ENCODE measurements at regions not wholly inside any gene's neighbourhood (a gene's known extent, or its start where the extent isn't known, plus 50 kb on each side); places are given as distances from the start of the nearest gene placed in this dataset.

DNA sequence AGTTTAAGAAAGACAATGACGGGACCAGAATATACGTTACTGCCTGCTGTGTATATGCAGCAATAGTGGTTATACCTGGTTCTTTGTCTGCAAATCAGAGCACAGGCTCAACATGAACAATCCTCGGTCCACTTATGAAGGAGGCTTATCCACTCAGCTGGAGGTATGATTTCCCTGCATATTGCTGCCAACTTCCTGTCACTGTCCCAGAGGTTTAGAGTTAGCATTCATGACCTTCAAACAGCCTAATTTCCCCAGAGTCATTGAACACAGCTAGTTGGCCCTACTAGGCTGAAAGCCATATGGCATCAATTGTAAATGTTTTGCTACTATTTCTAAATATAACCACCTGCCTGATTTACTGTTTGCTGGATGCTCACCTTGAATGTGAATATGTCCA is 224.9 kb upstream of the ZNF717 start:
- Histone ChIP-seq H3K79me2 (ENCODE audit: low read length) (no peaks in the 10 kb centered on the region), H3K9ac (ENCODE audit: low read length) (no peak overlapping the region), H3K27me3 (replicated peaks; ENCODE audit: insufficient read depth, low read length) (no peaks in the 10 kb centered on the region), H3K9me2 (replicated peaks; ENCODE audit: insufficient read depth, low read length) (no peaks in the 10 kb centered on the region), H3K4me3 (ENCODE audit: low read length) (no peak overlapping the region), H3K36me3 (replicated peaks; ENCODE audit: insufficient read depth, low read length) (no peaks in the 10 kb centered on the region), H4K20me1 (ENCODE audit: insufficient read depth, low read length) (no peaks in the 10 kb centered on the region), H3F3A (ENCODE audit: insufficient read depth, low read length) (no peaks in the 10 kb centered on the region), H3K4me1 (ENCODE audit: low read length) (no peaks in the 10 kb centered on the region), H3K9me3 (replicated peaks; ENCODE audit: insufficient read depth, low read length) (no peaks in the 10 kb centered on the region), H2AFZ (ENCODE audit: low read length) (no peak overlapping the region), H3K4me2 (ENCODE audit: low read depth, low read length) (no peak overlapping the region), H3K27ac (ENCODE audit: low read length) (no peak overlapping the region)
- DNase-seq, result no peak
- TF ChIP-seq EZH2 (optimal IDR thresholded peaks at IDR 0.05; ENCODE audit: low read depth, low read length) (no peak), EZH2phosphoT487 (IDR thresholded peaks at IDR 0.05; ENCODE audit: low read length) (no peak)
- TF ChIP-seq, protein P1, sequence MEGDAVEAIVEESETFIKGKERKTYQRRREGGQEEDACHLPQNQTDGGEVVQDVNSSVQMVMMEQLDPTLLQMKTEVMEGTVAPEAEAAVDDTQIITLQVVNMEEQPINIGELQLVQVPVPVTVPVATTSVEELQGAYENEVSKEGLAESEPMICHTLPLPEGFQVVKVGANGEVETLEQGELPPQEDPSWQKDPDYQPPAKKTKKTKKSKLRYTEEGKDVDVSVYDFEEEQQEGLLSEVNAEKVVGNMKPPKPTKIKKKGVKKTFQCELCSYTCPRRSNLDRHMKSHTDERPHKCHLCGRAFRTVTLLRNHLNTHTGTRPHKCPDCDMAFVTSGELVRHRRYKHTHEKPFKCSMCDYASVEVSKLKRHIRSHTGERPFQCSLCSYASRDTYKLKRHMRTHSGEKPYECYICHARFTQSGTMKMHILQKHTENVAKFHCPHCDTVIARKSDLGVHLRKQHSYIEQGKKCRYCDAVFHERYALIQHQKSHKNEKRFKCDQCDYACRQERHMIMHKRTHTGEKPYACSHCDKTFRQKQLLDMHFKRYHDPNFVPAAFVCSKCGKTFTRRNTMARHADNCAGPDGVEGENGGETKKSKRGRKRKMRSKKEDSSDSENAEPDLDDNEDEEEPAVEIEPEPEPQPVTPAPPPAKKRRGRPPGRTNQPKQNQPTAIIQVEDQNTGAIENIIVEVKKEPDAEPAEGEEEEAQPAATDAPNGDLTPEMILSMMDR (IDR thresholded peaks at IDR 0.05; ENCODE audit: low read length), result no peak

GRCh38 chr3:76011121-76011520 is 225.8 kb upstream of the ZNF717 start:
- H4K20me1 ChIP-seq (ENCODE audit: insufficient read depth, low read length), result no peaks in the 10 kb centered on the region
- H3K27ac ChIP-seq (ENCODE audit: low read length), result no peak overlapping the region
- no peak for DNase-seq
- no peaks in the 10 kb centered on the region for H3K36me3 ChIP-seq (replicated peaks; ENCODE audit: insufficient read depth, low read length)
- no peak overlapping the region for H3K4me3 ChIP-seq (ENCODE audit: low read length)
- no peak overlapping the region for H3K9ac ChIP-seq (ENCODE audit: low read length)
- TF ChIP-seq, protein P1 (IDR thresholded peaks at IDR 0.05; ENCODE audit: low read length), result no peak
- TF ChIP-seq EZH2phosphoT487 (IDR thresholded peaks at IDR 0.05; ENCODE audit: low read length) (no peak), EZH2 (optimal IDR thresholded peaks at IDR 0.05; ENCODE audit: low read depth, low read length) (no peak)
- H2AFZ ChIP-seq (ENCODE audit: low read length), result no peak overlapping the region
- no peak overlapping the region for H3K4me2 ChIP-seq (ENCODE audit: low read depth, low read length)
- H3K27me3 ChIP-seq (replicated peaks; ENCODE audit: insufficient read depth, low read length), result no peaks in the 10 kb centered on the region
- no peaks in the 10 kb centered on the region for H3K9me3 ChIP-seq (replicated peaks; ENCODE audit: insufficient read depth, low read length)
- H3K9me2 ChIP-seq (replicated peaks; ENCODE audit: insufficient read depth, low read length), result no peaks in the 10 kb centered on the region
- no peaks in the 10 kb centered on the region for H3K79me2 ChIP-seq (ENCODE audit: low read length)
- no peaks in the 10 kb centered on the region for H3F3A ChIP-seq (ENCODE audit: insufficient read depth, low read length)
- no peaks in the 10 kb centered on the region for H3K4me1 ChIP-seq (ENCODE audit: low read length)

- H3K27ac ChIP-seq (ENCODE audit: low read length), result no peak overlapping the region
- no peak overlapping the region for H3K4me2 ChIP-seq (ENCODE audit: low read depth, low read length)
- TF ChIP-seq EZH2 (optimal IDR thresholded peaks at IDR 0.05; ENCODE audit: low read depth, low read length), result no peak
- TF ChIP-seq EZH2phosphoT487 (IDR thresholded peaks at IDR 0.05; ENCODE audit: low read length), result no peak
- TF ChIP-seq, protein P1 (IDR thresholded peaks at IDR 0.05; ENCODE audit: low read length), result no peak
- H3K27me3 ChIP-seq (replicated peaks; ENCODE audit: insufficient read depth, low read length), result no peaks in the 10 kb centered on the region
- no peaks in the 10 kb centered on the region for H4K20me1 ChIP-seq (ENCODE audit: insufficient read depth, low read length)
- no peak overlapping the region for H2AFZ ChIP-seq (ENCODE audit: low read length)
- no peak overlapping the region for H3K4me3 ChIP-seq (ENCODE audit: low read length)
- no peaks in the 10 kb centered on the region for H3F3A ChIP-seq (ENCODE audit: insufficient read depth, low read length)
- H3K4me1 ChIP-seq (ENCODE audit: low read length), result no peaks in the 10 kb centered on the region
- no peaks in the 10 kb centered on the region for H3K36me3 ChIP-seq (replicated peaks; ENCODE audit: insufficient read depth, low read length)
- H3K9me3 ChIP-seq (replicated peaks; ENCODE audit: insufficient read depth, low read length), result no peaks in the 10 kb centered on the region
- no peaks in the 10 kb centered on the region for H3K9me2 ChIP-seq (replicated peaks; ENCODE audit: insufficient read depth, low read length)
- DNase-seq, result no peak
- H3K9ac ChIP-seq (ENCODE audit: low read length), result no peak overlapping the region
- H3K79me2 ChIP-seq (ENCODE audit: low read length), result no peaks in the 10 kb centered on the region
These were observed 230.1 kb upstream of the ZNF717 start for GRCh38 chr3:76015496-76015895.
